RCC 7860 (cell line): ENCODE measurements at regions not wholly inside any gene's neighbourhood (a gene's known extent, or its start where the extent isn't known, plus 50 kb on each side); places are given as distances from the start of the nearest gene placed in this dataset.

Experiments
- DNase-seq: peaks from one replicate; pipeline ENCODE4 v3.0.0-alpha.2; 2015; ENCODE audit warnings: low spot score
- FAIRE-seq: peaks from 2 replicates; lab custom pipeline; 2012; peaks lifted over from hg19 to GRCh38; lab: Jason Lieb, UNC

GRCh38 chr17:36813357-36813756 is 123.9 kb upstream of the LHX1 start:
- no peak for FAIRE-seq
- no peak for DNase-seq

DNA sequence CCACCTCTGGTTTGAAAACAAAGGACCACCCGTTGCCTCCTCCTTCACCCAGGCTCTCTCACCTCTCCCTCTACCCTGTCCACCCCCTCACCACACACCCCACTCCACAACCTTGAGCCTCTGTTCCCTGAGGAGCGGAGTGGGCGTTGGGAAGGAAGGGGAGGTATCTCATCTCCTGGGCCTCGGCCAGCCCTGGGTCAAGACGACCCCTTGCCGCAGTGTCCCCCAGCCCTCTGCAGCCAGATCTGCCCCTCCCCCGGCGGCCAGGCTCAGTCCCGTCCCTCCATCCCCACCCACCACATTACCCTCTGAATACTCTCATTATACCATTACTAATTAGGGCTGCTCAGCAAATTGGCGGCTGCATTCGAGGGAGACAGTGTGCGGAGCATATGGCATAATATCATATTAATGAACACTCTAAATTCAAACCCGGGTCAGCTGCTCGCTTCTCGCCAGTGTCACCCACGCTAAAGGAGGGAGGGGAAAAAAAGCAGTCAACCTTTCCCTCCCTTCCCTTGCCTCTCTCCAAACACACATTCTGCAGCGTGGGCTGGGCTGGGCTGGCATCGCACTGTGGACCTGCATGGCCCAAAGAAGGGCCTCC is 123.2 kb upstream of the LHX1 start:
- no peak for DNase-seq

GRCh38 chr17:36814958-36815357 is 122.3 kb upstream of the LHX1 start:
- FAIRE-seq (no peak), DNase-seq (no peak)

More for the DNA sequence above, 123.2 kb upstream of the LHX1 start:
- FAIRE-seq = no peak

DNA sequence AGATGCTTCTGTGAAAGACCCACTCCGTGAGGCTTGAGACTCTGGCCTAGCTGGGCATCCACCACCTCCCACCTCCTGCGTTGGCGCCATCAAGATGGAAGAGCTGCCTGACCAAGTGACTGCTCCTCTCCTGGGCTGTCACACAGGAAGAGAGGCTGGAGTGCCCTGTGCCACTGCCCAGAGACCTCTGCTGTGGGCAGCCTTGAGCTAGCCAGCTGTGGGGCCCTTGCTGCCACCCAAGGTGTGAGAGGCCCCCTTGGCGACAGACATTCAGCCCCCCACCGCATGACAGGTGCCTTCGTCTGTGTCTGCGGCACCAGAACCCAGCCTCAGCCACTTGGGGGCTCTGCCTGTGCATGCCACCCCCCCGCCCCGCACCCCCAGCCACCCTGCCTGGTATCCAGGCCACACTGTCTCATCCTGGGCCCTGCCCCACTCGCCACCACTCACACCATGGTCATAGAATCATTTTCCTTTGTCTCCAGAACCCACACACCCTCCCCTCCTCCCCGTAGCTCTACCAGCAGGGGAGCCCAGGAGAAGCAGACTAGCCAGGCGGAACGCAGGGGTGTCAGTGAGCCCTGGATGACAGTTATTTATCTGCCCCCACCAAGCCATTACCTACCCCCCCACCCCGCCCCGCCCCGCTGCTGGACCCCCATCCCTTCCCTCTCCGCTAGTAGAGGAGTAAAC is 120.9 kb upstream of the LHX1 start:
- DNase-seq (no peak), FAIRE-seq (no peak)

GRCh38 chr17:36816907-36817288 is 120.4 kb upstream of the LHX1 start:
- DNase-seq (no peak), FAIRE-seq (no peak)

- no peak for FAIRE-seq
Measured at GRCh38 chr17:36817483-36818048, 119.7 kb upstream of the LHX1 start.

DNA sequence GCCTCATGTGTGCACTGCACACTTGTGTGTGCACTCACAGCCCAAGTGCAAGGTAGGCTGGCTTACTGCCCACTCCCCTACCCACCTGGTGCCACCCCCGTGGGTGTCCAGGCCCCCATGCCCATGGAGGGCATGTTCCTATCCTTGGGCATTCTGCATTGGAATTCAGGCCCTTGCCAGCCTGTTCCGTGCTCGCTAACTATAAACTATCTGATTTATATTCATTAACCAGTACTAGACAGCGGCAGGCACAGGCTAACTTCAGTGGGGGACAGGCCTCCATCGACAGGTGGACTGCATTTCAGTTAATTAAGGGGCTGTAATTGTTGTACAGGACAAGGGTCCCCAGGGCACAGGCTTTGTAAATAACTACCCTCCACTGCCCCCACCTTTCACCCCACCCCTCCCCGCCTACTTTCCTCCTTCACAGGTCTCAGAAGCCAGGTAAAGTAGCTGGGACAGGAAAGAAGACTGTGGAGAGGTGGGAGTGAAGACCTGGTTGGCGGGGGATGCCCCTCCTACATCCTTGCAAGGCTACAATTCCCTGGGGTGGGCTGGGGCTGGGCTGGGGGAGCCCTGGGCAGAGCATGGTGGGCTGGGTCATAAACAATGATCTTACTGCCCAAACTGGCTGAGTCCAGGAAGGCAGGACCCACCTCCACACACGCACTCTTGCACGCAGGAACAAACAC is 119.0 kb upstream of the LHX1 start:
- no peak for DNase-seq
- no peak for FAIRE-seq

More at GRCh38 chr17:36817483-36818048, 119.7 kb upstream of the LHX1 start:
- DNase-seq = no peak

DNA sequence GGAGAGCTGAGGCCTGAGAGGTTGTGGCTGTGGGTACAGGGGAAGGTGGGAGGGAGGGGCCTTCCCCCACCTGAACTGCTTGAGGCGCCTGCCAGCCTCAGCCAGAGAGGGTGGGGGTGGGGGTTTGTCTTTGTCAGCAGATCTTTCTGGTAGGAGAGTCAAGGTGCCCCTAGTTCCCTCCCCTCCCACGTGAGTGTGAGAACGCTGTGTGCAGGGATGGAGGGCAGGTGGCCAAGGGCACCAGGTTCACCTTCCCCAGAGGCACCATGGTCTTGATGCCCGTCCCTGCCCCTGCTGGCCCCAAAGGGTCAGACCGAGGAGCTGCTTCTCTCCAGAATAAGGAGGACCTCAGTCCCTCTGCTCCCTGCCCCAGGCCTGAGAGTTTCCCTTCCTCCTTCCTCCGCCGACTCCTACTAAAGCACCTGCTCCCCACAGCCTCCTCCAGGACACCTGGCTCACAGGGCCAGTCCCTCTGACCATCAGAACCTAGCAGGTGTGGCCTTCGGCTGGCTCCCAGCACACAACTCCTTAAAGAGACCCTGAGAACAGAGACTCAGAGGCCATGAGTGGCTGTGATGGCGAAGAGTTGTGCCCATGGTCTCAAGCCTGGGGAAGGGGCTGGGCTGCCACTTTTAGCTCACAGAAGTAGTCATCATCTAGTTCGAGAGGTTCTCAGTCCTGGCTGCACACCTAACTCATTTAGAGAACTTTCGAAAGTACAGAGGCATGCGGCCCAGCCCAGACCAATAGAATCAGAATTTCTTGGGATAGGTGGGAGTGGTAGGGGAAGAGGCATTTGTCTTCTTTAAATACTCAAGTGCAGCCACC is 113.2 kb upstream of the LHX1 start:
- DNase-seq = no peak
- FAIRE-seq = no peak

GRCh38 chr17:36824678-36825101 is 112.6 kb upstream of the LHX1 start:
- DNase-seq (no peak), FAIRE-seq (no peak)

GRCh38 chr17:36825113-36825512 is 112.2 kb upstream of the LHX1 start:
- no peak for FAIRE-seq
- DNase-seq = no peak

DNA sequence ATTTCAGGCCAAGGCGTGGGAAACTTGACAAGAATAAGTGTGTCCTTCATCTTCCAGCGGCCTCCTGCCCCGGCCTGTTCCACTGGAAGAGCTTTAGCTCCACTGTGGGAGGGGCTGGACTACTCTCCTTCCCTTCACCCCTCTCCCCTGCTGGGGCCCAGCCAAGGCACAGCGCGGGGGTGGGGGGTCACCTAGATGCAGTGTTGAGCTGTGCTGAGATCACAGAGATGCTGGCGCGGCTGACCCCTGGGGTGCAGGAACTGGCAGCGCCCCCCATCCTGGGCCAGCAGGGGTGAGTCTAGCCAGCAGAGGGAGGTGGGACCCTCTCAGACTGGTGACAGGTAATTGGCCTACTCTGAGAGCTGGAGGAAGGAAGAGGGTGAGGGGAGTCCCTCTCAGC is 111.8 kb upstream of the LHX1 start:
- no peak for DNase-seq
- FAIRE-seq = no peak

GRCh38 chr17:36825951-36826350 is 111.3 kb upstream of the LHX1 start:
- no peak for DNase-seq
- no peak for FAIRE-seq

DNA sequence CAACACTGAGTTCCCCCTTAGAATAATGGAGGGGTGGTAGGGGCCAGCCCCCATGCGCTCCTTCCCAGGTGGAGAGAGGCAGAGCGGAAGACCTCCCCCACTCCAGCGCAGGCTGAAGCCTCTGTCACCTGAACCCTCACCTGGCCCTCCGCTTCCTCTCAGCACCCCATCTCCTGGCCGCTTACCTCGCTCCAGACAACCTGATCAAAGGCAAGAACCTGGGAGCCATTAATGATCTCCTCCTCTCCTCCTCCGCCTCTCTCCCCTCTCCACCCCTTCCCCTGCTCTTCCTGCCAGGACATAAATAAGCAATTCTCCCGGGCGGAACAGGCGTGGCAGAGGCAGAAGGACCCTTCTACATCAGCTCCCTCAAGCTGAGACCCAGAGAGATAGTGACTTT is 110.2 kb upstream of the LHX1 start:
- no peak for FAIRE-seq
- no peak for DNase-seq

- DNase-seq (no peak), FAIRE-seq (no peak)
Measured at GRCh38 chr17:36829676-36830075, 107.6 kb upstream of the LHX1 start.

- FAIRE-seq = no peak
- DNase-seq = no peak
Measured at GRCh38 chr17:36833279-36833678, 104.0 kb upstream of the LHX1 start.

DNA sequence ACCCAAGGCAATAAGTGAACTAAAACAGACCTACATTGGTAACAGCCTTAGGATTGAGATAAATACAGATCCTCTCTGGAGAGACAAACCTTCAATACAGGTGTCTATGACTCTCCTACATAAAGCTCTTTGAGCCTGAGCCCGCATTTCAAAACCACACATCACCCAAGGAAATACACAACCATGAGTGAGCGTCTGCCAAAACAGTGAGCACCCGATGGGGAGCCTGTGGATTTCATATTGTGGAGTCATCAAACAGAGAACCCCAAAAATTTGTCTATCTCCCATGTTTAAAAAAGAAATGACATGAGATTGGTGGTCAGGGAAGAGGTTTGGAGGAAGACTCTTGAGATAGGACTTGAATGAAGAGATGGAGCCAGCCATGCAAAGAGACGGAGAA is 102.2 kb upstream of the LHX1 start:
- DNase-seq = no peak
- no peak for FAIRE-seq

DNA sequence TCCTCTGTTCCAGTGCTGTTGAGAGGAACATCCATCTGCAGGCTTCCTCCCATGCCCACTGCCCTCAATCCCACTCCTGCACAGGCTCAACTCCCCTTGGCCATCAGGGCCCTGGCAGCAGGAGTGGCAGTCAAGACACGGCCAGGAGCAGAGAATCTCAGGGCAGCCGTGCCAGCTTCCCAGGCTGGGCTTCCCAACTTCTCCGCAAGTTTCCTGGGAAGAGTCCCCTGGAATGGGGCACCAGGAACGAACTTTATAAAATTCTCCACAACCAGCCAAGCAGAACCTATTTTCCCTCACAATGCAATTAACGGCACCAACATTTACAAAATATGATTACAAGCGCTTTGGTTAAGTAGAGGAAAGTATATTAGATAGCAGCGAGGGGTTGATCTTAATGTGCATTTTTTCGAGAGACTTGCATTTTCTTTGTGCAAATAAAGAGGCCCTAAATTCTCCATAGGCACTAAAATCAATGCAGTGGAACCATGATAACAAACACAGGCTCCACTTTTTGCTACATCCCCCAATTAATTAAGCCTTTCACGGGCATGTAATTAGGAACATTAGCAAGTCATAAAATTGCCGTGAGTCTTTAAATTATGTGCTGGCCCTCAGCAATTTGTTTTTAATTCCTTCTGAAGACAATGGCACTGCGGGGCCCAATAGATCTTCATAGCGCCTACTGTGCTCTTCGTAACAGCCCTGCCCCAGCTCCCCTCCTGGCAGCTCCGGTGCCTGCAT is 99.9 kb upstream of the LHX1 start:
- no peak for DNase-seq
- FAIRE-seq = no peak

- FAIRE-seq (no peak), DNase-seq (no peak)
Measured at GRCh38 chr17:36837939-36838272, 99.4 kb upstream of the LHX1 start.

DNA sequence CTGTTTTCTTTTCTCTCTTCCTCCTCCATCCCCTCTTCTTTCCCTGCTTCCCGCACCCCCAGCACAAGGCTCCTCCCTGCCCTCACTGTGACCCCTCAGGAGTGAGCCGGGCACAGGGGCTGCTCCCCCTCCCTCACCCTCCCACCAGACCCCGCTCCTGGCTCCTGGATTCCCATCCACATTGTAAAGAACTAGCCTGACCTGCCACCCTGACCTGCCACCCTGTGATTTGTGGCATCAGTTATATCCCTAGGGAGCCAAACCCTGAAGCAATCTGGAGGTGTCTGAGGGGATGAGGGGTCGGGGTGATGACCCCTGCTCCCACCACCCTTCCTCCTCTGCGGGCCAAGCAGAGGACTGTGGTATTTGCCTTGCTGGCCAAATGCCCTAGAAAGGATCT is 98.0 kb upstream of the LHX1 start:
- no peak for FAIRE-seq
- no peak for DNase-seq

GRCh38 chr17:36840796-36841195 is 96.5 kb upstream of the LHX1 start:
- DNase-seq (no peak), FAIRE-seq (no peak)
